Ectodermal cell (in vitro differentiated cells): ENCODE measurements at regions not wholly inside any gene's neighbourhood (a gene's known extent, or its start where the extent isn't known, plus 50 kb on each side); places are given as distances from the start of the nearest gene placed in this dataset.
"Not testable (repeated sequence)": the region's sequence is repeated elsewhere in the genome, so short reads cannot be mapped to it uniquely, and the experiment has no call there.

Experiments
- H3K27ac ChIP-seq: 2 replicates; pipeline ENCODE4 v1.7.0; 2013; ENCODE audit warnings: mild to moderate bottlenecking, low read depth, low read length; ENCODE audit not compliant: insufficient read depth, poor library complexity, severe bottlenecking
- H3K27me3 ChIP-seq: 2 replicates; pipeline ENCODE4 v1.7.0; 2013; ENCODE audit warnings: mild to moderate bottlenecking, low read length; ENCODE audit not compliant: insufficient read depth, control insufficient read depth, poor library complexity, severe bottlenecking
- H3K36me3 ChIP-seq: one replicate; pipeline ENCODE4 v1.7.0; 2013; ENCODE audit warnings: low read length; ENCODE audit not compliant: control insufficient read depth, insufficient read depth
- H3K4me1 ChIP-seq: one replicate; pipeline ENCODE4 v1.7.0; 2013; ENCODE audit warnings: low read length; ENCODE audit not compliant: control insufficient read depth, insufficient read depth
- H3K4me3 ChIP-seq: 2 replicates; pipeline ENCODE4 v1.7.0; 2013; ENCODE audit warnings: low read depth, low read length, control low read depth; ENCODE audit not compliant: insufficient read depth
- H3K9me3 ChIP-seq: 2 replicates; pipeline ENCODE4 v1.7.0; 2013; ENCODE audit warnings: mild to moderate bottlenecking, low read length, moderate library complexity; ENCODE audit not compliant: control insufficient read depth
- whole genome bisulfite sequencing, 2 experiments: methylation state at CpG; one replicate each; pipeline ENCODE4 v1.1.7; 2013; ENCODE audit warnings: missing lambda C conversion rate in 2 of 2; 5-methylcytosine and 5-hydroxymethylcytosine counted together

- not testable (repeated sequence) for H3K36me3 ChIP-seq, H3K4me3 ChIP-seq, H3K9me3 ChIP-seq, H3K27me3 ChIP-seq, H3K27ac ChIP-seq, H3K4me1 ChIP-seq
- WGBS, 2 experiments = 87% methylated on average over 9 of the region's 9 CpGs
These were observed 437.6 kb downstream of the STK39 start for GRCh38 chr2:167809799-167810198.

GRCh38 chr2:167803449-167803988 lies 443.9 kb downstream of the STK39 start:
- no peaks in the 10 kb centered on the region for H3K9me3 ChIP-seq
- 97 to 99% methylated on average over 7 to 8 of the region's 8 CpGs for WGBS, 2 experiments
- no peaks in the 10 kb centered on the region for H3K36me3 ChIP-seq
- H3K27ac ChIP-seq = no peak overlapping the region
- no peak overlapping the region for H3K4me3 ChIP-seq
- H3K4me1 ChIP-seq = no peaks in the 10 kb centered on the region
- H3K27me3 ChIP-seq = no peaks in the 10 kb centered on the region

GRCh38 chr2:167794554-167795255 lies 452.7 kb downstream of the STK39 start:
- WGBS, 2 experiments = 83 to 100% methylated on average over 2 to 3 of the region's 3 CpGs
- no peaks in the 10 kb centered on the region for H3K27me3 ChIP-seq
- no peaks in the 10 kb centered on the region for H3K4me1 ChIP-seq
- H3K36me3 ChIP-seq = no peaks in the 10 kb centered on the region
- H3K9me3 ChIP-seq = no peaks in the 10 kb centered on the region
- no peak overlapping the region for H3K4me3 ChIP-seq
- H3K27ac ChIP-seq = no peak overlapping the region

- H3K4me1 ChIP-seq = no peaks in the 10 kb centered on the region
- H3K36me3 ChIP-seq = no peaks in the 10 kb centered on the region
- no peaks in the 10 kb centered on the region for H3K9me3 ChIP-seq
- no peaks in the 10 kb centered on the region for H3K27me3 ChIP-seq
- H3K4me3 ChIP-seq = no peak overlapping the region
- 94 to 97% methylated on average over 3 of the region's 3 CpGs for WGBS, 2 experiments
- no peak overlapping the region for H3K27ac ChIP-seq
These were observed 453.7 kb downstream of the STK39 start for GRCh38 chr2:167793725-167794124.

DNA sequence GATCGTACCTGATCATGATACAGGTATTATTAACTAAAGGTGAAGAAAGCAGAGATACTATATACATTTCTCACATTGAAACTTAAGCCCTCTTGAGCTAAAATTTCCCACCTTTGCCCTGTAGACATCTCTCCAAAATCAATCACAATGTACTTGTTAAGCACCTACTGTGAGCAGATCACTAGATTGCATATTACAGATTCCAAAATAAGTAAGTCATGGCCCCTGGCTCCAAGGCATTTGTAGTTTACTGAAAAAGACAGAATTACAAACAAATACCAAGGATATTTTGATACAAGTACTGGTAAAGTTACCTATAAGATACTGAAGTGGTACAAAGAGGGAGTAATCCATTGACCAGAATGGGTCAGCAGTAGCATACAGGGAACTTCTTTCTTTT lies 455.3 kb downstream of the STK39 start:
- Histone ChIP-seq H3K4me1 (no peaks in the 10 kb centered on the region), H3K4me3 (no peak overlapping the region), H3K27ac (no peak overlapping the region), H3K9me3 (no peaks in the 10 kb centered on the region), H3K27me3 (no peaks in the 10 kb centered on the region), H3K36me3 (no peaks in the 10 kb centered on the region)
- WGBS, 2 experiments = 100% methylated on average over 1 of the region's 1 CpG; no CpG with 5 or more reads in 1 of the 2 experiments

DNA sequence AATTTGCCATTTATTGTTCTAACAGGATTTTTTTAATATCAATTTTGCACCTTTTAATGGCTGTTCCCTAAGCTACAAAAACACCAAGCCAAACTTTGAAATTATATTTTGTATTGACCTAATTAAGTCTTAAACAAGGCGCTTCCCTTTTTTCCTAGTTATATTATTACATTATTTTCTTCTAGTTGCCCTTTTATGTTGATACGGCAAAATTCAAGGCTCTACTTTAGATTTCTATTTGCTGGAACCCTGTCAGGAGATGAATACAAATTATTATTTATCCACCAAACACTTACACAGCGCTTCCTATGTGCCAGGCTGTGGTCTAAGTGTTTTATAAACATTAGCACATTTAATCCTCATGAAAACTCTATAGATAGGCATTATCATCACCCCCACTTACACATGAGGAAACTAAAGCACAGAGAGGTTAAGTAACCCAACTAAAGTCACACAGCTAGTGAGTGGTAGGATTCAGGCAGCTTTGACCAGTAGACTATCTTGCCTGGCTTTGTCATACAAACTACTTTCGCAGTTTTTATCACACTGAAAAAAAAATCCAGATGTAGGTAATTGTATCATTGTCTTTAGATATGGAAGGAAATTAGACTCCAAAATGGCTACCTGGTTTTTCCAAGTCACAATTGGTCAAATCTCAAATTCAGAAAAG lies 456.5 kb downstream of the STK39 start:
- Histone ChIP-seq H3K4me3 (no peak overlapping the region), H3K27me3 (no peaks in the 10 kb centered on the region), H3K4me1 (peaks cover under 1% of the 10 kb centered on the region), H3K36me3 (no peaks in the 10 kb centered on the region), H3K9me3 (no peaks in the 10 kb centered on the region), H3K27ac (no peak overlapping the region)
- WGBS, 2 experiments = 94 to 100% methylated on average over 1 to 4 of the region's 4 CpGs

DNA sequence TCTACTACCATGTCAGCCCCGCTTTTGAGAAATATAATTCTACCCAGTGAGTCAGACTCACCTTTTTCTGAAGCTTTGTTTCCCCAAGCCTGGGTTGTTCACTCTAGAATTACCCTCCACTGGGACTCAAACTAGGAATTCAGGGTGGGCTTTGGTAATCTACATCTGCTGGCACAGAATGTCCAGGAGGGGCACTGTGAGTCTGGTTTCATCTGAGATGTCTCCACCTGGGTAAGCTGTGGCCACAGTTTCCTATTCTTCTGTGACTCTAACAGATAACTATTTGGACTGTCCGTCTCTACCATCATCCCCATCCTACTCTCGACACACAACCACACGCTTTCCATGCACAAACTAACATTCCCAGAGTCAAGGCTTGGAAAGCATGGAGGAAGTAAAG lies 457.2 kb downstream of the STK39 start:
- H3K4me3 ChIP-seq = no peak overlapping the region
- H3K27me3 ChIP-seq = no peaks in the 10 kb centered on the region
- H3K9me3 ChIP-seq = no peaks in the 10 kb centered on the region
- no peaks in the 10 kb centered on the region for H3K36me3 ChIP-seq
- peaks cover 4% of the 10 kb centered on the region for H3K4me1 ChIP-seq
- WGBS, 2 experiments = 91 to 95% methylated on average over 4 of the region's 4 CpGs
- no peak overlapping the region for H3K27ac ChIP-seq

DNA sequence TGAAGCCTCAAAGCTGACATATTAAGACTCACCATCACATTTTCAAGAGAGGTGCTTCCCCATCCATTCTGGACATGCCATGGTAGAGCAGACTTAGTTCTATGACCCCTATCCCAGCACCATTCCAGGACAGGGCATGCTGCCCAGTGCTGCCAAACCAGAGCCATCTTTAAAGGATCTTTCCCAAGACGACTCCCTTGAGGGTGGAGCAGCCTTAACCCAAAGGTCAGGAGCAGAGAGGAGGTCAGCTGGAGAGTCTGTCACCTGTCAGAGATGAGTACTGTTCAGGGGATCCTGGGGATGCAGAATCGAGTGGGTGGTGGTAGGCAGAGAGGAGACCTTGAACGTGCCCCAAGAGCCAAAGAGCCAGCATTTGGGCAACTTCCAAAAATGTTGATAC lies 459.8 kb downstream of the STK39 start:
- 96% methylated on average over 3 of the region's 3 CpGs for WGBS, 2 experiments

GRCh38 chr2:167787021-167787420 lies 460.4 kb downstream of the STK39 start:
- H3K9me3 ChIP-seq = no peaks in the 10 kb centered on the region
- WGBS, 2 experiments = 84 to 95% methylated on average over 1 of the region's 1 CpG
- no peaks in the 10 kb centered on the region for H3K36me3 ChIP-seq
- peaks cover 18% of the 10 kb centered on the region for H3K4me1 ChIP-seq
- no peaks in the 10 kb centered on the region for H3K27me3 ChIP-seq
- no peak overlapping the region for H3K27ac ChIP-seq
- H3K4me3 ChIP-seq = no peak overlapping the region

More for the DNA sequence above, 459.8 kb downstream of the STK39 start:
- peaks cover 18% of the 10 kb centered on the region for H3K4me1 ChIP-seq
- no peaks in the 10 kb centered on the region for H3K27me3 ChIP-seq
- no peak overlapping the region for H3K27ac ChIP-seq
- H3K4me3 ChIP-seq = no peak overlapping the region
- H3K9me3 ChIP-seq = no peaks in the 10 kb centered on the region
- no peaks in the 10 kb centered on the region for H3K36me3 ChIP-seq

DNA sequence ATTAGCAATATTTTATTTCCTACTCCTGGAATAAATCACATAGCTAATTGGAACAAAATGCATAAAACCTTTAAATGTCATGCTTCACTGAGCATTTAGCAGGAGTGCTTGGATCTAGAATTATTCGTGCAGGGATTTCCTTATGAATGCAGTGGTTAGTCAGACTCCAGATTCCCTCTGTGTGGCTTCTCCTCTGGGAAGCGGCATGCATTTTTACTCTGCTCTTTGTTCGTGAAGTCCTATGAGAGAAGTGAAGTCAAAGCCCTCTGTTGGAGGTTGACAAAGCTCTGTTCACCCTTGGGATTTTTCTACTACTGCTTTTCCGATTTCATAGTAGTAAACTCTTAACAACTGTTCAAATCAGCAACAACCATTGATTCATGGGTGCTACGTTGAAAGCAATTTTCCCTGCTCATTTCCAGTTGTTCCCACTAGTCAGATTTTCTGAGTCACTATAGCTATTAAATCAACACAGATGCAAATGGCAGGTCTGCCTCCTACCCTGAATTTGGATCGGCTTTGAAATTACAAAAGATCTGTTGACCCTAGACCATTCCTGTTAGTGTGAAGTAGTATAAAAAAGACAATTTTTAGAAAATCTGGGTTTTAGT lies 461.7 kb downstream of the STK39 start:
- Histone ChIP-seq H3K27me3 (no peaks in the 10 kb centered on the region), H3K4me3 (no peak overlapping the region), H3K9me3 (no peaks in the 10 kb centered on the region), H3K27ac (peak overlapping the region; percentile 26), H3K36me3 (no peaks in the 10 kb centered on the region), H3K4me1 (peaks cover 18% of the 10 kb centered on the region)
- 35% methylated on average over 6 of the region's 6 CpGs for WGBS, 2 experiments
